ENCODE measurements at regions not wholly inside any gene's neighbourhood (a gene's known extent, or its start where the extent isn't known, plus 50 kb on each side); places are given as distances from the start of the nearest gene placed in this dataset.

DNA sequence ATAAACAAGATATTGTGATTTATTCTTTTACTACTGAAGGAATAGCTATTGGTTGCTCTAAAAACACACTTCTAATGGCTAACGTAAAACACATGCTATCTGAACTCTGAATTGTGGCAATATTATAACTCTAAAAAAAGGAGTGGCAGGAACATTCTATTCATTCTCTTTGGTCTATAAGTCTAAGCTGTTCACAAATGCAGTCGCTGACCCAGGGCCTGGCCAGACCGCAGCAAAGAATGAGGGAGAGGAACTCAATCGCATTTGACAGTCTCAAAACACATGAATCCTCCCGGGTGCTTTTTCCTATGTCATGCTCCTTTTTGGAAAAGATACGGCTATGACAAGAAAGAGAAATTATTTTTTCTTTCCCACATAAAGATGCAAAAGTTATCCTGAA lies 651.6 kb upstream of the PITX2 start:
- no TSS peak for BruUV-seq (replicated peaks)
- H3K36me3 Mint-ChIP-seq (ENCODE audit: insufficient read depth, unreplicated experiment), result no peaks in the 10 kb centered on the region
- ChIA-PET POLR2A (no interaction called here), CTCF (no interaction called here)
- no peaks in the 10 kb centered on the region for H3K9me3 ChIP-seq
- no peaks in the 10 kb centered on the region for H3K9me3 Mint-ChIP-seq (ENCODE audit: unreplicated experiment)
- no peak for TF ChIP-seq CTCF (IDR thresholded peaks at IDR 0.05; ENCODE audit: insufficient read depth in 1 of 2, low read depth in 1 of 2, low read length in 1 of 2, severe bottlenecking in 1 of 2, unreplicated experiment in 1 of 2)
- DNase-seq, result no peak
- peaks cover 12% of the 10 kb centered on the region for H3K4me1 Mint-ChIP-seq (ENCODE audit: low read depth, unreplicated experiment)
- no peak overlapping the region for H3K4me3 ChIP-seq (ENCODE audit: low read depth, low read length)
- peaks cover 5% of the 10 kb centered on the region for H3K27me3 Mint-ChIP-seq (ENCODE audit: insufficient read depth, unreplicated experiment)
- H3K4me3 Mint-ChIP-seq (ENCODE audit: unreplicated experiment), result no peak overlapping the region
- H3K27ac Mint-ChIP-seq (ENCODE audit: unreplicated experiment), result no peak overlapping the region
- H3K27me3 ChIP-seq (replicated peaks; ENCODE audit: control insufficient read depth, insufficient read depth, low read length), result no peaks in the 10 kb centered on the region
- no peaks in the 10 kb centered on the region for H3K36me3 ChIP-seq (ENCODE audit: control insufficient read depth, insufficient read depth, low read length)
- intact Hi-C loops (cut with micrococcal nuclease; ENCODE audit: unreplicated experiment), result no loop called here
- peaks cover 7% of the 10 kb centered on the region for H3K4me1 ChIP-seq

GRCh38 chr4:111281219-111281618 lies 658.3 kb upstream of the PITX2 start:
- H3K36me3 ChIP-seq (ENCODE audit: control insufficient read depth, insufficient read depth, low read length), result no peaks in the 10 kb centered on the region
- CTCF ChIA-PET, result no interaction called here
- H3K4me3 ChIP-seq (ENCODE audit: low read depth, low read length), result no peak overlapping the region
- BruUV-seq (replicated peaks), result no TSS peak
- H3K4me1 ChIP-seq, result no peaks in the 10 kb centered on the region
- Mint-ChIP-seq H3K27ac (ENCODE audit: unreplicated experiment) (no peak overlapping the region), H3K9me3 (ENCODE audit: unreplicated experiment) (no peaks in the 10 kb centered on the region), H3K36me3 (ENCODE audit: insufficient read depth, unreplicated experiment) (no peaks in the 10 kb centered on the region), H3K27me3 (ENCODE audit: insufficient read depth, unreplicated experiment) (peaks cover 16% of the 10 kb centered on the region), H3K4me3 (ENCODE audit: unreplicated experiment) (no peak overlapping the region), H3K4me1 (ENCODE audit: low read depth, unreplicated experiment) (no peaks in the 10 kb centered on the region)
- H3K27me3 ChIP-seq (replicated peaks; ENCODE audit: control insufficient read depth, insufficient read depth, low read length), result no peaks in the 10 kb centered on the region
- intact Hi-C loops (cut with micrococcal nuclease; ENCODE audit: unreplicated experiment), result loop anchor here (5.0 kb wide), 1 partner anchor 64 kb away; no protein-coding TSS in a partner anchor
- POLR2A ChIA-PET, result no interaction called here
- no peak for TF ChIP-seq CTCF (IDR thresholded peaks at IDR 0.05; ENCODE audit: insufficient read depth in 1 of 2, low read depth in 1 of 2, low read length in 1 of 2, severe bottlenecking in 1 of 2, unreplicated experiment in 1 of 2)
- DNase-seq, result no peak
- H3K9me3 ChIP-seq, result no peaks in the 10 kb centered on the region

GRCh38 chr4:111282035-111282434 lies 659.2 kb upstream of the PITX2 start:
- no peak overlapping the region for H3K4me3 Mint-ChIP-seq (ENCODE audit: unreplicated experiment)
- H3K9me3 Mint-ChIP-seq (ENCODE audit: unreplicated experiment), result no peaks in the 10 kb centered on the region
- ChIA-PET CTCF (no interaction called here), POLR2A (no interaction called here)
- no peak for TF ChIP-seq CTCF (IDR thresholded peaks at IDR 0.05; ENCODE audit: insufficient read depth in 1 of 2, low read depth in 1 of 2, low read length in 1 of 2, severe bottlenecking in 1 of 2, unreplicated experiment in 1 of 2)
- Histone ChIP-seq H3K4me1 (no peaks in the 10 kb centered on the region), H3K36me3 (ENCODE audit: control insufficient read depth, insufficient read depth, low read length) (no peaks in the 10 kb centered on the region), H3K27me3 (replicated peaks; ENCODE audit: control insufficient read depth, insufficient read depth, low read length) (no peaks in the 10 kb centered on the region), H3K9me3 (no peaks in the 10 kb centered on the region), H3K4me3 (ENCODE audit: low read depth, low read length) (no peak overlapping the region)
- H3K27me3 Mint-ChIP-seq (ENCODE audit: insufficient read depth, unreplicated experiment), result peaks cover 18% of the 10 kb centered on the region
- no peak for DNase-seq
- intact Hi-C loops (cut with micrococcal nuclease; ENCODE audit: unreplicated experiment), result loop anchor here (2.0 to 5.0 kb wide), 2 partner anchors 65 to 349 kb away; no protein-coding TSS in a partner anchor
- H3K36me3 Mint-ChIP-seq (ENCODE audit: insufficient read depth, unreplicated experiment), result no peaks in the 10 kb centered on the region
- H3K4me1 Mint-ChIP-seq (ENCODE audit: low read depth, unreplicated experiment), result no peaks in the 10 kb centered on the region
- BruUV-seq (replicated peaks), result no TSS peak
- no peak overlapping the region for H3K27ac Mint-ChIP-seq (ENCODE audit: unreplicated experiment)
